ENCODE measurements at regions not wholly inside any gene's neighbourhood (a gene's known extent, or its start where the extent isn't known, plus 50 kb on each side); places are given as distances from the start of the nearest gene placed in this dataset.

DNA sequence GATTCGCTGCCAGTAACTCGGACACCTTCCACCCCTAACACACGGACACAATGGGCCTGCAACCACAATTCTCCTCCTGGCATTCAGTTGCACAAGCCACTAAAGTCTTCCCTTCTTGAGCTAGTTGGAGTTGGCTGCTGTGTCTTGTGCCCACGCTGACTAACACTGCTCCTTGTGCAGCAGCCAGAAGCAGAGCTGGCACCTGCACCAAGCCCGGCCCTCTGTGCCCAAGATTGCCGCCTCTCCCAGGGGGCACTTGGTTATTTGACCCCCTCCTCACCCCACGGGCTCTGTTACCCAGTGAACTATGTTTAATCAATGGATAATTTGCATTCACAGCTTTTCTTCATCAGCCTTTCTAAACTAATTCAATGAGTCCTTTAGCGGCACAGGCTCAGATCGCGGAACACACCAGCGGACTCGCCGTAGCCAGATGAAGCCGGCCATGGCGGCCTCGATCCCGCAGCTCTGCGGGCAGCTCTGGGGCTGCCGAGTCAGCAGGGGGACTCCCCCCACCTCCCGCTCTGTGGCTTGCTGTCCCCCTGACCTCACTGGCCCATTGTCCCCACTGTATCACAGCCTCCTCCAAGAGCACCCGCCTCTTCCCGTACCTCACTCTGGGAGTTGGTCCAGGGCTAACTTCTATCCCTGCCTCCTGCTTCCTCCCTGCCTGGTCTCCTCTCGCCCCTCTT is 94.8 kb upstream of the AFDN start:
- DNase-seq (ENCODE audit: low read depth in 4 of 4, low spot score in 3 of 4), result no peak

DNA sequence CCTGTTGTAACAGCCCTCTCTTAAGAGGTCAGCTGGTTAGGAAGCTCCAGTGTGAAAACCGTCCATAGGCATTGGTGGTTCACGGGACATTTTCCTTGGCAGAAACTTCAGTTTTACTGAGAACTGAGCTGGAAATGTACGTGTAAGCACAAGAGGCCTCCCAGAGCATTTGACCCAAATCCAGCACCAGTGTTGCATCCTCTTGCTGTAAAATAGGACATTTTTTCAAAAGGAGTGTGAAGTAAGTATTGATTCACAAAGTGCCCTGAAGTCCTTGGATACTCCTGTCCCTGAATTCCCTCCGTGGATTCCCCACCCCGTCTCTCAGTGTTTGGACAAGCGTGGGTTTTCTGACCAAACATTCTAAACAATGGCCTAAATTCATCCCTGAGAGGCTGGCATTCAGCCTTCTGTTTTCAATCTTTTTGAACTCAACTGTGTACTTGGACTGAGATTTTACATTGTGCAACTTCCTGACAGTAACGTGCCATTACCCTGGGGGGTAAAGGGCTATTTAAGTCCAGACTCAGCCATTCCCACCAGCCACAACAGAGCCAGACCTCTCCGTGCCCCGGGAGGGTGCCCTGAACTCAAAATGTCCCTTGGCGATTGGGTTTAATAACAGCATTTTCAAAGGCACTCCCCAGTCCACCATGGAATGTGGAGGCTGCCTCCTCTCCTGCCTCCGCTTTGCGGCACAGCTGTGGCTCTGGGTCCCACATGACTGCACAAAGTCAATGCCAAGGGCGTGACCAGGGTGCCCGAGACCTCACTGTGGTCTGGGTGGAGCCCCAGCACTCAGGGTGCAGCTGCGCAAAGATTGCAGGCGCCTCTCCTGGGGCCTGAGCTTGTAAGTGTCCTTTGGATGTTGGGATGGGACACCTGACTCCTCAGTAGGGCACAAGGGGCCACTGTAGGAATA is 92.7 kb upstream of the AFDN start:
- no peak for DNase-seq (ENCODE audit: low read depth in 4 of 4, low spot score in 3 of 4)

GRCh38 chr6:167734662-167735083 is 92.0 kb upstream of the AFDN start:
- DNase-seq (ENCODE audit: low read depth in 4 of 4, low spot score in 3 of 4), result no peak

DNA sequence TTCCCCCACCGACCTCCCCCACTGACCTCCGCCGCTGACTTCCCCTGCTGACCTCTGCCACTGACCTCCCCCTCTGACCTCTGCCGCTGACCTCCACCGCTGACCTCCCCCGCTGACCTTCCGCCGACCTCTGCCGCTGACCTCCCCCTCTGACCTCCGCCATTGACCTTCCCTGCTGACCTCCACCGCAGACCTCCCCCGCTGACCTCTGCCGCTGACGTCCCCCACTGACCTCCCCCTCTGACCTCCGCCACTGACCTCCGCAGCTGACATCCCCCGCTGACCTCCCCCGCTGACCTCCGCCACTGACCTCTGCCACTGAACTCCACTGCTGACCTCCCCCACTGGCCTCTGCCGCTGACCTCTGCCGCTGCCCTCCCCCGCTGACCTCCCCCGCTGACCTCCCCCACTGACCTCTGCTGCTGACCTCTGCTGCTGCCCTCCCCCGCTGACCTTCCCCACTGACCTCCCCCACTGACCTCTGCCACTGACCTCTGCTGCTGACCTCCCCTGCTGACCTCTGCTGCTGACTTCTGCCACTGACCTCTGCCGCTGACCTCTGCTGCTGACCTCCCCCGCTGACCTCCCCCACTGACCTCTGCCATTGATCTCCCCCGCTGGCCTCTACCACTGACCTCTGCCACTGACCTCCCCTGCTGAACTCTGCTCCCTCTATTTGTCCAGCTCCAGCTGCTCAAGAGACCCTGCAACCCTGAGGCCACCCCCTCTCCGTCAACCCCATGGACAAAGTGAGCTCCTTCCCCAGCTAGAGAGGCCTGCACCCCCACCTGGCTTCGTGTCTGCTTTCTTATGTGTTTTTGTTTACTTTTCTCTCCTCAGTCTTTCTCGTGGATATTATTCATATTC is 91.4 kb upstream of the AFDN start:
- no peak for DNase-seq (ENCODE audit: low read depth in 4 of 4, low spot score in 3 of 4)

GRCh38 chr6:167735951-167736288 is 90.8 kb upstream of the AFDN start:
- DNase-seq (ENCODE audit: low read depth in 4 of 4, low spot score in 3 of 4), result no peak

DNA sequence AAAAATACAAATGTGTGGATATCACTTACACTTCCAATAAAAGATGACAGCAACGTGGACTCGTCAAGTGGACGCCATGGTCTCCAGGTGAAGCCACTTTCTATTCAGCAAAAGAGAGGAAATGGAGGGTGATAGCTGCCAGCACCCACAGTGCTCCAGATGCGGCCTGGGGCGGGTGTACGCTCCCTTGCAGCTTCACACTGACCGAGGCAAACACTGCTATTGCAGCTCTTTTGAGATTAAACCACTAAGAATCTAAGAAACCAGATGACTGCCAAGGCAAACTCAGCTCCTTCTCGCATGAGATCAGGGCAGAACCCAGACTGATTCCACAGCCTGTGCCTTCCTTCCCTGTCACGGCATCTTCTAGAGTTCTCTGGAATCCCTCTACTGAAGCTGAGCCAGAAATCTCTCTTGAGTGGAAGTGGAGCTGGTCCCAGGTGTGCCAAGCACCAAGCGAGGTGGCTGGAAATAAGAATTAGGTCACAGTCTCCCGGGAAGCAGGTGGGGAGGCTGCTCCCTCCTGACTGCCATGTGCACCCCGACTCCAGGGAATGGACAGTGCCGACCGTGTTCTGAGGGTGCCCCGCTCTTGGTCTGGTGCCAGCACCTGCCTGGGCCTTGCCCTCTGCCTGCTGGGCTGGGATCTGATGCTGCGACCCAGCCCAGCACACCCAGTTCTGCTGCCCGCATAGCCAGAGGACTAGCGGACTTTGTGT is 90.1 kb upstream of the AFDN start:
- no peak for DNase-seq (ENCODE audit: low read depth in 4 of 4, low spot score in 3 of 4)

DNA sequence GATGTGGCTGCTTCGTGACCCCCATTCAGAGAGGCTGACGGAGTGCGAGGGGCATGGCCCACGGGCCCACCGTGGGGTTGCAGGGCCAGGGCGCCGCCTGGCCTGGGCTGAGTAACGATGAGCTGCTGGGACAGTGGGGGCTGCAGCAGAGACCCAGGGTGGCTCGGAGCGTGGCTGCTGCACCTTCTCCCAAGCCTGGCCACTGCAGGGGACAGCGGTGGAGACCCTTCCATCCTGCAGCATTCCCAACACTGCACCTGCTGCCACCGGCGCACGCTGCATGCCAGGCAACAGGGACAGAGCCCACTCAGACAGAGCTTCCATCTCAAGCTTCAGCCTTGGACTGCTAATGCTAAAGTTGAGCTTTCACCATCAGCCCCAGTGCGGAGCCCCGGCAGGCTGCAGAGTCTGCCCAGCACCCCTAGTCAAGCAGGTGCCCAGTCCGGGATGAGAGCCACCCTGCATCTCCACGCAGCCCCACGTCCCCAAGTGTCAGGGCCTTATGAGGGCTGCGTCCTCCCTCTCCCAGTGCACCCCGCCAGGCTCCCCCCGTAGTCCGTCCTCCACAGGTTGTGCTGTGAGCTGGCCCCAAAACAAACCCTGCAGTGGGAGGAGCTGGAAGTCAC is 89.4 kb upstream of the AFDN start:
- DNase-seq (ENCODE audit: low read depth in 4 of 4, low spot score in 3 of 4), result no peak

DNA sequence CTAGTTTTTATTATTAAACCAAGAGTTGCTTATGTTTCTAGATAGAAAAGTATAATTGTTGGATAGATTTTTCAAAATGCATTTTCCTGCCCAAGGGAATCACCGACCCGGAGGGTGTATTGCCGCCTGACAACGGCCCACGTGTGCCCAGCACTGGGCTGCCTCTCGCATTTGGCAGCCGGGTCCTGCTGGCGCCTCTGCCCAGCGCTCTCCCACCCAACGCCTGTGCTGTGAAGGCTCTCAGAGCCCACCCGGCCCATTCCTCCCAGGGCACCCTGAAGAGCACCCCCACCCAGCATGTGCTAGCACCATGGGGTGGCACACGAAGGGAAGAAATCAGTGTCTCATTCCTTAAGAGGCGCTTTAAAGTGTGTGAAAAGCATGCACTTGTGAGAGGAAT is 88.3 kb upstream of the AFDN start:
- DNase-seq (ENCODE audit: low read depth in 4 of 4, low spot score in 3 of 4), result no peak

DNA sequence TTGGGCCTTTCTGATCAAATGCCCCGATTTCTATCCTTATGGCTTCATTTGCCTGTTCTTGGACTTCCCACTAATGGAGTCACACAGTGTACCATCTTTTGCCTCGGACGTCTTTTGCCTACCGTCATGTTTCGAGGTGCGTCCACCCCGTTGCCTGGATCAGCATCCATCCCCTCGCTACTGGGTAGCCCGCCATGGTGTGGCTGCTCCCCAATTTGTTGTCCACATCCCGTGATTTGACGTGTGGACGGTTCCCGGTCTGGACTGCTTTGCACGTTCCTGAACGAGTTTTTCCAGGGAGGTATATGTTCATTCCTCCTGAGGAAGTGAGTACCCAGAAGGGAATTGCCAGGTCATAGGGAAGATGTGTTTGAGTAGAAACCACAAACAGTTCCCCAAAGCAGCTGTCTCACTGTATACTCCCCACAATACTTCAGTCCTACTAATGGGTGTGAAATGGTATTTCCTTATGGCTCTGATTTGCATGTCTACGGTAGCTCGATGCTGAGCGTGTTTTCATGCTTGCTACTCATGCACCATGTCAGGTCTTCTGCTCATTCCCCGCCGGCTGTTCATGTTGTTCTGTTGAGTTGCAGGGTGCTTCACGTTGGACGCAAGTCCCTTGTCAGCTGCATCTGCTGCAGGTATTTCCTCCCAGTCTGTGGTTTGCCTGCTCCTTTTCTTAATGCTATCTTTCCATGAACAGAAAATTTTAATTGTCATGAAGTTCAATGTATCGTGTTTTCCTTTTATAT is 86.8 kb upstream of the AFDN start:
- DNase-seq (ENCODE audit: low read depth in 4 of 4, low spot score in 3 of 4), result no peak

GRCh38 chr6:167742719-167743303 is 83.9 kb upstream of the AFDN start:
- no peak for DNase-seq (ENCODE audit: low read depth in 4 of 4, low spot score in 3 of 4)

DNA sequence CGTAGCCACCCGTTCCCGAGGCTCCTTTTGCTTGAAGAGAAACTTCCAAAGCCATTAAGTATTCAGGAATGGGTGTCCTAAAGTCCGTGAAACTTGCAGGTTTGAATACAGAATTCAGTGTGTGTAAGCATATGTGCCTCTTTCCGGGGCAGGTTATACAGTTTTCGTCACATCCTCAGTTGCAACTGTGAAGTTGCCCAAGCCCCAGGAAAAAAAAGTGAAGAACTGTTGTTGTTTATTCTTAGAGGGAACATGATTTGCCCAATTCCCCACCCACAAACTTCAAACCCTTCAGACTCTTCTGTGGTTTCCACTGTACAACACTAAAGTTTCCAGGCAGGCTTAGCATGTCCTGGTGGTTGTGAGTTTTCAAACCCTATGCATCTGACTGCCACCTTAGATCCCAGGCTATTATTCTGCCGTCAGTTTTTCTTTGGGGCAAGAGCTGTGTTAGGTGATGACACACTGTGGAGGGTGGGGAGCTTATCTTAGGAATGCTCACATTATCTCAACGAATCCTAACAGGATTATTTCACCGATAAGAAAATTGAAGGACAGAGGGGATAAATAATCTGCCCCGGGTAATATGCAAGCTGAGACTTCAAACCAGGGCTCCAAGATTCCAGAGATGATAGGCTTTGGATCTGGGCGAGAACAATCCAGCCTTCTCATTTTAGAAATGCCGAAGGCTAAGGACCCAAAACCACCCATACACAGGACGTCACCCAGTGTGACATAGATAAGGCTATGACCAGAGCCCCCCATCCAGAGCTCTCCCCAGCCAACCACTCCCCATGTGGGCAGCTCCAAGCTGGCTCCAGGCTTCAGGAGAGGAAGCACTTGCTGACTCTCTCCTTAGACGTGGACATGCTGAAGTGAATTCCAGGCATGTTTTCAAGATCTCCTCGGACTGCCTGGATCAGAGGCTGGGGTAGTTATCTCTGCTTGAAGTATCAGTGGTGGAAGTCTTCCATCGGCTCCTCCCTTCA is 81.7 kb upstream of the AFDN start:
- no peak for DNase-seq (ENCODE audit: low read depth in 4 of 4, low spot score in 3 of 4)

- DNase-seq (ENCODE audit: low read depth in 4 of 4, low spot score in 3 of 4), result no peak
Observed at GRCh38 chr6:167745670-167746389, 80.9 kb upstream of the AFDN start.

- DNase-seq (ENCODE audit: low read depth in 4 of 4, low spot score in 3 of 4), result no peak
Observed at GRCh38 chr6:167746390-167746907, 80.3 kb upstream of the AFDN start.

DNA sequence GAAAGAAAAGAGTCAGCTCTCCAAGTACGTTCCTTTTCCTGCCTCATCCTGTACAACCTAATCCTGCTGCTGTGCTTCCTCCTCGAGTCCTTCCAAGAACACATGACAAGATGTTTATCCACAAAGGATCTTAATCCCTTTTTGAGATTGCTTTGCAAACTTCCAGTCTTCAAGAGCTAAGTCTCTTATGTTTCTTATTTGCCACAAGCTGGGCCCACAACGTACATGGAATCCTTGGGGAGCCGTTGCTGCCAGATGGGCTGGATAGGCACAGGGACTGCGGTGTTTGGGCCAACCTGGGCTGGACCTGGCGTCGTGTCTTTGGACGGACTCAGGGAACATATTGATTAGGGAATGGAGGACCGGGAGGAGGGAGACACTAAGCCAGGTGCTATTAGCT is 79.7 kb upstream of the AFDN start:
- DNase-seq (ENCODE audit: low read depth in 4 of 4, low spot score in 3 of 4), result no peak

- DNase-seq (ENCODE audit: low read depth in 4 of 4, low spot score in 3 of 4), result no peak
Observed at GRCh38 chr6:167747645-167748044, 79.1 kb upstream of the AFDN start.

DNA sequence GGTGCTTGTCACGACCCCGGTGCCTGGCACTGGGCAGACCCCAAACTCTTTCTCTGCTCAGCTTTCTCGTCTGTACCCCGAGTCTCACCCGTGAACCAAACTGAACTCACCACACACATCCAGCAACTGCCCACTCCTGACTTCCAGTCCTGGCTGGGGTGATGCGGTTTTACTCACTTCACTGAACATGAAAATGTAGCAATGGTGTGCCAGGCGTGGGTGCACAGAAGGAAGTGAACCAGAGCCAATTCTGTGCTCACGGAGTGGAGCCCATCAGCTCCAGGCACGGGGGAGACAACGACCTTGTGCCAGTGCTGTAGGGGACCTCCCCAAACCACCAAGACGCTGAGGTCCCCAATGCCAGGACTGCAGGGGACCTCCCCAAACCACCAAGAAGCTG is 78.7 kb upstream of the AFDN start:
- DNase-seq (ENCODE audit: low read depth in 4 of 4, low spot score in 3 of 4), result no peak
